ENCODE measurements at regions not wholly inside any gene's neighbourhood (a gene's known extent, or its start where the extent isn't known, plus 50 kb on each side); places are given as distances from the start of the nearest gene placed in this dataset.

GRCh38 chr7:67711706-67712105 is 715.1 kb downstream of the TYW1 start:
- TF ChIP-seq, protein P1, sequence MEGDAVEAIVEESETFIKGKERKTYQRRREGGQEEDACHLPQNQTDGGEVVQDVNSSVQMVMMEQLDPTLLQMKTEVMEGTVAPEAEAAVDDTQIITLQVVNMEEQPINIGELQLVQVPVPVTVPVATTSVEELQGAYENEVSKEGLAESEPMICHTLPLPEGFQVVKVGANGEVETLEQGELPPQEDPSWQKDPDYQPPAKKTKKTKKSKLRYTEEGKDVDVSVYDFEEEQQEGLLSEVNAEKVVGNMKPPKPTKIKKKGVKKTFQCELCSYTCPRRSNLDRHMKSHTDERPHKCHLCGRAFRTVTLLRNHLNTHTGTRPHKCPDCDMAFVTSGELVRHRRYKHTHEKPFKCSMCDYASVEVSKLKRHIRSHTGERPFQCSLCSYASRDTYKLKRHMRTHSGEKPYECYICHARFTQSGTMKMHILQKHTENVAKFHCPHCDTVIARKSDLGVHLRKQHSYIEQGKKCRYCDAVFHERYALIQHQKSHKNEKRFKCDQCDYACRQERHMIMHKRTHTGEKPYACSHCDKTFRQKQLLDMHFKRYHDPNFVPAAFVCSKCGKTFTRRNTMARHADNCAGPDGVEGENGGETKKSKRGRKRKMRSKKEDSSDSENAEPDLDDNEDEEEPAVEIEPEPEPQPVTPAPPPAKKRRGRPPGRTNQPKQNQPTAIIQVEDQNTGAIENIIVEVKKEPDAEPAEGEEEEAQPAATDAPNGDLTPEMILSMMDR (conservative IDR thresholded peaks at IDR 0.05): no peak
- H3K27ac ChIP-seq: no peak overlapping the region

- TF ChIP-seq, protein P1 (conservative IDR thresholded peaks at IDR 0.05): no peak
Measured at GRCh38 chr7:67713451-67714056, 716.9 kb downstream of the TYW1 start.

DNA sequence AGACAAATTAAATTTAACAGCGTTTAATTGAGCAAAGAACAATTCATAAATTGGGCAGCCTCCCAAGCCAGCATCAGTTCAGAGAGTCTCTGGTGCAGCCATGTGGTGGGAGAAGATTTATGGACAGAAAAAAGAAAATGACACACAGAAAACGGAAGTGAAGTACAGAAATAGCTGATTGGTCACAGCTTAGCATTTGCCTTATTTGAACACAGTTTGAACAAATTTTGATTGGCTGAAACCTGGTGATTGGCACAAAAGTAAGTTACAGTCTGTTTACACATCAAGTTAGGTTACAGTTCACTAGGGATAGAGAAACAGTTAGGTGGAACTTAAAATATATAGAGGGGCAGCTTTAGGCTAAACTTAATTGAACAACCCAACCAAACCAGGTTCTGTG is 720.1 kb downstream of the TYW1 start:
- no peak overlapping the region for H3K27ac ChIP-seq
- TF ChIP-seq, protein P1 (conservative IDR thresholded peaks at IDR 0.05): no peak; the same call in 1 of the 2 replicates

More at GRCh38 chr7:67713451-67714056, 716.9 kb downstream of the TYW1 start:
- H3K27ac ChIP-seq: no peak overlapping the region

- TF ChIP-seq, protein P1 (conservative IDR thresholded peaks at IDR 0.05): no peak
- H3K27ac ChIP-seq: no peak overlapping the region
Measured at GRCh38 chr7:67723591-67723990, 727.0 kb downstream of the TYW1 start.

DNA sequence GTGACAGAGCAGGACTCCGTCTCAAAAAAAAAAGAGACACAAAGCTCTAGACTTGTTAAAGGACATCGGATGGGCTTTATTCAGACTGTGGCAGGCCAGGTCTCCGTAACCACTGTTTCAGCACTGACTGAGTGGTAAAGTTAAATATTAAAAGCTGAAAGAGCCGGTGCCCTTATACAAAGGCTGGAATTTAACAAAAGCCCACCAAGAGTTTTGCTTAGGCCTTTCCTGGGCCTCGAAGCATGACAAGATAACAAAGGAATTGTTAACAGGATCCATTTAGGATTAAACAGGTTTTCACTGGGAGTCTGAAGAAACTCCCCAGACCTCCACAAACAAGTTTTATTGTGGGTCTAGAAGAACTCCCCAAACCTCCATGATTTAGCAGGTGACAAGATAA is 727.8 kb downstream of the TYW1 start:
- no peak overlapping the region for H3K27ac ChIP-seq
- TF ChIP-seq, protein P1 (conservative IDR thresholded peaks at IDR 0.05): no peak

DNA sequence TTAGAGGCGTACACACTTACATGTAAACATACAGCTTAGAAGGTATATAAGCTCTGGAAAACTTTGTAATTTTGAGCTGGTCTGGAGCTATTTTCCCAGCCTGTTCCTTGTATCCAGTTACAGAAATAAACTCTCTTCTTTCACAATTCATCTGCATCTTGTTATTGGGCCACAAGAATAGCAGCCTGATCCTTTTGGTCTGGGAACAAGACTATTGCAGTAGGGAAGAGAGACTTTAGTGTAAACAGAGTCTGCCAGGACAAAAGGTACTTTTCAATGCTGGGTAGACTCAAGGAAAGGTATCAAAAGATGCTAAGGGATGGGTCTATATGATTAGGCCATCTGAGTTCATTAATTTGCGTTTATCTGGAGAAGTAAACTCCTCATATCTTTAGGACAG is 728.3 kb downstream of the TYW1 start:
- TF ChIP-seq, protein P1 (conservative IDR thresholded peaks at IDR 0.05): no peak
- H3K27ac ChIP-seq: no peak overlapping the region

DNA sequence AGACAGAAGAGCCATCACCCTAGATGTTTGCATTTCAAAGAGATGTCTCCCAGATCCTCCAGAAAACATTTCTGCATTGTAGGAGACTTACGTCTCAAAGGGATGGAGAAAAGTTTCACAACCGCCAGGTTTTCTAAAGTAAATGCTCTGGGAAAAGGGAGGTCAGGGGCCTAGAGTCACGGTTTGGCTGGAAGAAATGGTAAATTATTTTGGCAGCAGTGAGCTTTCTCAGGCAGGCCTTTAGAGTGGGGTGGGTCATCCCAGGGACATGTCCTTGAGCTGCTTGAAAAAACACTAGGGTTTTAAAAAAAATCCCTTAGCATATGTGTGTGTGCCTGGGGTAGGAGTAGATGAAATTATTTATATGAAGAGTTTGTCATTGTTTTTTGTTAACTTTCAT is 728.8 kb downstream of the TYW1 start:
- TF ChIP-seq, protein P1 (conservative IDR thresholded peaks at IDR 0.05): no peak
- no peak overlapping the region for H3K27ac ChIP-seq

Data from VCaP (cell line).